ENCODE measurements at regions not wholly inside any gene's neighbourhood (a gene's known extent, or its start where the extent isn't known, plus 50 kb on each side); places are given as distances from the start of the nearest gene placed in this dataset.
A peak's percentile ranks its signal among the peaks of the same experiment; 100 is the strongest.
"Not testable (repeated sequence)": the region's sequence is repeated elsewhere in the genome, so short reads cannot be mapped to it uniquely, and the experiment has no call there.

DNA sequence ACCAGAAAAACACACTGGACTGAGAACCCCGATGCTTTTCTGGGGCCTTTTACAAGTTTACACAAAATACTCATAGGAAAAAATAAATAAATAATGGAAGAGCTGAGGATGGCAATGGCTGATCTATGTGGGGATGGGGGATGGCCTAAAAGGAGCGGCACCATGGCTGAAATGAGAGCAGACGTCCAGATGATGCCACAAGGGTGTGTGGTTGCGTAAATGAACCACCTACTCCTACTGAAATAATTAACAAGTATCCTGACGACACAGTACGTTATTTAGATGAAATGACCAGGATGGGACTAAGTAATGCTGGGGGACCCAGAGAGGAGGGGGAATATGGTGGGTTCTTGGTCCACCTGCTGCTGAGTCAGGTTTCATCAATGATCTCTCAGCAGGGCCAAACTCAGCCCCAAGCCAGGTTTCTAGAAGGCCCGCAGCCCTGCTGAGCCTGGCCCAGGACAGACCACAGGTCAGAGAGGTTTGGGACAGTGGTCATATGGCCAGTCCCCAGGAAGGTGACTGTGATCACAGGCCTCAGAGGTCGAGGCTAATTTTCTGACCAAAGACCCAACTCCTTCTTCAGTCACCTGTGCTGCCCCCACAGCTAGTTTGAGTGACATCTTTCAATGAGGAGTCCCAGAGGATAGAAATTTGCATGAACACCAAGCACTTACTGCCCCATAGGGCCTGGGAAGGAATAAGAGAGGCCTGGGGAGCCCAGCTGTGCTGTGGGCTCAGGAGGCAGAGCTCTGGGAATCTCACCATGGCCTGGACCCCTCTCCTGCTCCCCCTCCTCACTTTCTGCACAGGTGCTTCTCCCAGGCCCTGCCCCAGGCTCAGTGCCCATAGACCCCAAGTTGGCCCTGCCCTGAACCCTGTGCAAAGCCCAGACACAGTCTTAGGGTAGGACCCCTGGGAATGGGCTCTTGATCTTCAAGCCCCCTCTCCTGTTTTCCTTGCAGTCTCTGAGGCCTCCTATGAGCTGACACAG, 76.3 kb upstream of the IGLL5 start:
- no peak for DNase-seq

DNA sequence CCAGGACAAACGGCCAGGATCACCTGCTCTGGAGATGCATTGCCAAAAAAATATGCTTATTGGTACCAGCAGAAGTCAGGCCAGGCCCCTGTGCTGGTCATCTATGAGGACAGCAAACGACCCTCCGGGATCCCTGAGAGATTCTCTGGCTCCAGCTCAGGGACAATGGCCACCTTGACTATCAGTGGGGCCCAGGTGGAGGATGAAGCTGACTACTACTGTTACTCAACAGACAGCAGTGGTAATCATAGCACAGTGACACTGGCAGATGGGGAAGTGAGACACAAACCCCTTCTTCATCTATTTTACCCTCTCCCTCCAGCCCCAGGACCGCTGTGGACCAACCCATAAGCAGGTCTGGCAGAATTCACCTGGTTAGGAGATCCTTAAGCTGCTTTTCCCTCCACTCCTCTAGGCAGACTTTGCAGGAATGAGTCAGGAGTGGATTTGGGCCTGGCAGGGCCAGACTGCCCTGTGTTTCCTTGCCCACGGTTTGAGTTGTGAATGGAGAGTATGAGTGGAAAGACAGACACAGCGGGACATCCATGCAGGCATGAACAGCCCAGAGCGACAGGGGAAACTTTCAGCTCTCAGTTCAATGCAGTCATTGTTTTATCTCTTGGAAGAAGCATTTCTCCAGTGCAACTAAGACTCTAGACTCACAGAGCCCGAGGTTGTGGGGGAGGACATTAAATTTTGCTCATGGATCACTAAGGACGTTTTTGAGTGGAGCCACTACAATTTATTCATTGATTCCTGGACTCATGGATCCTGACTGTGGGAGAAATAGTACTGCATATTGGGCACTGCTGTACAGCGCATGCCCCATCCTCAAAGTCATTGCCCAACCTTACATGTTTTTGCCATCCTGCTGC, 75.3 kb upstream of the IGLL5 start:
- DNase-seq: no peak

DNA sequence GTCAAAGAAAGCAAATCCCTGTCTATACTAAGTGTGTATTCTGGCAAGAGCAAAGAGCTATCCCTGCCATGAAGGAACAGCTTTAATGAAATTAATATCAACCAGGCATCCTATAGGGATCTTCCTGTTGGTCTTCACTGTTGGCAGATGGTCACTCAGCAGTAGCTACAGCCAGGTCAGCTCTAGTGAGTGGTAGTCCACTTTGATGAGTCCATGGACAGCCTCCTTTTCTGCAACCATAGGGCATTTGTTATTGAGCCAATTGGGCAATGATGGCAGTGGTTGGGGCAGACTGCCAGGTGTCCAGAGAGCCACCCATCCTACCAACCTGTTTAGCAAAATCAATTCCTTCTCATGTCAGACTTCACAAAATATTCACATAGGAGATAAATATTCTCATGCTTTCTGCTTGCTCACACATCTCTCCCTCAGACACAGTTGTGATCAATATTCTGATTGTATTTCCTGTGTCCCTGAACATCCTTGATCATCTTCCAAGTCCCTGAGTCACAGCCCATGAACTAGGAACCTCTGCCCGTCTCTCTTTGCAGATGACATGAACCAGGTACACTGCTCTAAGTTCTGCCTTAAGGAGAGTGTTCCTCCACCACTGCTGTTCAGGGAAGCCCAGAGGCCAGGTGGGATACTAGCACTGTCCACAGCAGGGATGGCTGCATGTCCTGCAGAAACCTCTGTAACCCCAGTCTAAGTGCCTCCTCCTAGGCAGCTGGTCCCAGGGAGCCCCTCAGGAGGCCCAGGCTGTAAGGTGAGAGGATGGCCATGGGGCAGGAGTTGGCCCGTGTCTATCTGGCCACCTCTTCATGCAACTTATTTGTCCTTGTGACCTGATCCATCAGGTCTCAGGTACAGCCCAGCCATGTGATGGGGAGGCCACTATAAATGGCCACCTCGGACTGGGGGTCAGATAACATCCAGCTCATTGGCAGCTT, 74.2 kb upstream of the IGLL5 start:
- no peak for DNase-seq

DNA sequence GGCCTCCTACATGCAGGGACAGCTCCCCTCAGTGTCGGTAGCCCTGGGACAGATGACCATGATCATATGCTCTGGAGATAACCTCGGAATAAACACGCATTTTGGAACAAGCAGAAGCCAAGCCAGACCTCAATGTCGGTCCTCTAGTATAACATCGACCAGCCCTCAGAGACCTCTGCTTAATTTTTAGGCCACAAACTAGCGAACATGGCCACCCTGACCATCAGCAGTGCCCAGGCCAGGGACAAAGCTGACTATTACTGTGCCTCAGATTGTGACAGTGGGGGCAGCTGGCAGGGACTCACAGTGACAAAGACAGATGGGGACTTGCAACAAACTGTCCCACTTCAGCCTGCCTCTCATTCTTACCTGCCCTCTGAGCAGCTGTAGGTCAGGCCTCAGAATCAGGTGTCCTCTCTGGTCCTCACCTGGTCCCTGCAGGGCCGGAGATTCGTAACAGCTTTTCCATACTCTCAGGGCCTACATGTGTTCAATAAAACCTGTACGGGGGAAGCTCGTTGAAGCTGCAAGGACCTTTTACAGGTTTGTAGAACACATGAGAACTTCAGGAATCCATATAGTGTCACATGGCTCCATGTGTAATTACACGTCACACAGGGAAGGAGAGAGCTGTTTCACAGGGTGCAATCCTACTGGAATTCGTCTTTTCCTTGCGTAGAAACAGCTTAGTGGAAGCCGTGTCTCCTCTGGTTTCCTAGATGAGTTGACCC, 72.8 kb upstream of the IGLL5 start:
- no peak for DNase-seq

DNA sequence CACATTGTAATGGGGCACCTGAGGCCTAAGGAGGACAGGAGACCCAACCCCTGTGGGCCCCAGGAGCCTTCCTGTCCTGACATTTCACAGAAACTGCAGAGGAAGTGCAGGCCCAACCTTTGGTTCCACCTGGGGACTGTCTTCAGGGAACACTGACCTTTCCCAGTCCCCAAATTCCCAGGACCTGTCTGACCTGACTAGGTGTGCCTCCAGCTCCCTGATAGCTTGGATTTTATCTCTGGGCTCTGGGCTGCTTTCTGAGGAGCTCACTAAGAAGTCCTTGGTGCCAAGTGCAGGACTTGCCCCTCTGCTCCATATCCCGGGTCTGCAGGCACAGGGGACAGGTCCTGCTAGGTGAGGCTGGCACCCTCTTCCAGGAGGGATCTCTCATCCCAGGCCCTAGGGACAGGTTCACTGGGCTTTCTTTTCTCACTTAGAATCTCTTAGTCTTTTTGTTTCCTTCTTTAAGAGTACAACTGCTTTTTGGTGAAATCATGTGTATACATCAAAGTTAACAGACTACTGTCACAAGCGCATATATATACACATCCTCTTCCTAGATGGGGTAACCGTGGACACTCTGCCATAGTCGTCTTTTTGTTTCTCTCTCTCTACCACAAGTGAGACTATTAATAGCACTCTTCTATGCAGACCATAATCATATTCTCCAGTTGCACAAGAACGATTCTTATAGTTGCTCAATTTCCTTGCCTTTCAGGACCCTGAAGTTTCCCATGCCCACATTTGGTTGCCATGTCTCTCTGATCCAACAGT, 72.0 kb upstream of the IGLL5 start:
- DNase-seq: no peak

DNA sequence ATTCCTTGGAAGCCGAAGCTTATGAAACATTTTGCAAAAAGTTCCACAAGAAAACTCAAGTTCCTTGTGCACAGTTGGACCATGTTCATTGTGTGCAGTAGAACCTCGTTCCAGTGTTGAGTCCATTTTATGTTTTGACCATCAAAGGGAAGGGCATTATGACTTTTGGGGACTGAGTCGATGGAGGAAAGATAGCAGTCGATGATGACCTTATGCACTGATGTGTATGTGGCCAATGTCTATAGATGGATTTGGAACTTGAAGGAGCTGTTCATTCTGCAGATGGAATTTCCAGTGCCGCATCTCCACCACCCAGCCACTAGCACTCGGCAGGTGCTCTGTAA, 71.5 kb upstream of the IGLL5 start:
- no peak for DNase-seq

DNA sequence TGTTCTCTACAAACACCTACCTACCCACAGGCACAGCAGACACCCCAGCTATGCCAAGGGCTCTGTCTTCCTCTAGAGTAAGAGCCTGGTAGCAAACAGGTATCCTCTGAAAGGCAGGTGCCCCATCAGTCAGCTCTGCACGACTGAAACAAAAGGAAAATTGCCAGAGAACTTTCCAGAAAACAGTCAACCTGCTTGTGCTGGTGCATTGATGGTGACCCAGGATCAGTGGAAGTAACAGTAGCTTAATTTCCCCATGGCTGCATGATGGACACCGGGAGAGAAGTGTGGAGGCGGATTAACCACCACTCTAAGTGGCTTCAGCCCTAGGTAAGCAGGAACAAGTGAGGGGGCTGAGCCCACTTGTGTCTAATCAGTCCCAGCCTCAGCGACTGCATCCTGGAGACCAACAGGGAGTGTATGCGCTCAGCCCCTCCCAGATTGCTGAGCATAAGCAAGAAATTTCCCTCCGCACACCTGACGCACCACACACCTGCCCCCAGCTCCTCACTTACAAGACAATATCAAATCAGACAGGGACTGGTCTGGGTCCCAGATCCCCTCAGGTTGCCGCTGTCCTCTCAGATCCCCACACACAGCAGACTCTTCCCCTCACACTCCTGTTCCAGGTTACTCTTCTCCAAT, 70.7 kb upstream of the IGLL5 start:
- no peak for DNase-seq

DNA sequence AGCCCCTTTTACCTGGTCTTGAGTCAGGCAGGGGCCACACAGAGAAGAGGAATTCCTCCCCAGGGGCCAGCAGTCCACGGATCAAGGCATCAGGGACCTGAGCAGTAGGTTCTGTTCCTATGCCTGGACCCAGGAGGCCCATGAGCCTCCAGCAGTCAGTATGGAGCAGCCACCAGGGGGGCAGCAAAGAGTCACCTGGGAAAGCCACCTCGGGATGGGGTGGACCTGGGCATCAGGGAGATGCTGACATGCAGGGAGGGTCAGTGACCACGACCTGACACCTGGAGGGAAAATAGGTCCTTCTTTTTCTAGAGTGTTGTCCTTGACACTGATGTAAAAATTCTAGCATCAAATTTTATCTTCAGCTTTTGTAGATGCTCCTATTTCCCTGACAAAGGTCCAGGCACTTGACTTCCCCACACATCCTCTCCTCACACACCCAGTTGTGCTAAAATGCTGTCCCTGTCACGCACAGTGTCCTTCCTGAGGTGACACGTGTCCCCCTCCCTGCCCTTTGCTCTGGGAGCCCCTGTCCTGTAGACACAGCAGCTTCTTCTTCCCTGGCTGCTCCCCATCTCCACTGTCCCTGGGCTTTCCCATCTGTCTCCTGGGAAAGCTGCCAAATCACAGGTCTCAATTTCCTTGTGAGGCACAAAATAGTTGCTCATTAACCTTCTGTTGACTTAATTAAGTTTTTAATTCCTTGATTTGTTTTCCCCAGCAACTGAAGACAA, 70.0 kb upstream of the IGLL5 start:
- DNase-seq: no peak

DNA sequence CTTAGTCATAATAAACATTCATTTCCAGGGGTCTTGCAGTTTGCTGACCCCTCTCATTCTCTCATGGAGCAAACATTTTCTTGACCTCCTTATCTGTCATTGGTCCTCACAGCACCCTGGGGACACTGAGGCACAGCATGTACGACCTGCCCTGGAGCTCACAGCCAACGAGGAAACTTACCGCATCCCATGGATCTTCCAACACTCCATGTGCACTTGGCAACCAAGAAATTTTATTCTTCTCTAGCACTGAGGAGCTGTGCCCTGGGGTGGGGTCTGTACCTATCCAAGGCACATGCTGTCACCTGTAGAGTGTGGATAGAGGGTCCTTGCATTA, 69.4 kb upstream of the IGLL5 start:
- DNase-seq: no peak

DNA sequence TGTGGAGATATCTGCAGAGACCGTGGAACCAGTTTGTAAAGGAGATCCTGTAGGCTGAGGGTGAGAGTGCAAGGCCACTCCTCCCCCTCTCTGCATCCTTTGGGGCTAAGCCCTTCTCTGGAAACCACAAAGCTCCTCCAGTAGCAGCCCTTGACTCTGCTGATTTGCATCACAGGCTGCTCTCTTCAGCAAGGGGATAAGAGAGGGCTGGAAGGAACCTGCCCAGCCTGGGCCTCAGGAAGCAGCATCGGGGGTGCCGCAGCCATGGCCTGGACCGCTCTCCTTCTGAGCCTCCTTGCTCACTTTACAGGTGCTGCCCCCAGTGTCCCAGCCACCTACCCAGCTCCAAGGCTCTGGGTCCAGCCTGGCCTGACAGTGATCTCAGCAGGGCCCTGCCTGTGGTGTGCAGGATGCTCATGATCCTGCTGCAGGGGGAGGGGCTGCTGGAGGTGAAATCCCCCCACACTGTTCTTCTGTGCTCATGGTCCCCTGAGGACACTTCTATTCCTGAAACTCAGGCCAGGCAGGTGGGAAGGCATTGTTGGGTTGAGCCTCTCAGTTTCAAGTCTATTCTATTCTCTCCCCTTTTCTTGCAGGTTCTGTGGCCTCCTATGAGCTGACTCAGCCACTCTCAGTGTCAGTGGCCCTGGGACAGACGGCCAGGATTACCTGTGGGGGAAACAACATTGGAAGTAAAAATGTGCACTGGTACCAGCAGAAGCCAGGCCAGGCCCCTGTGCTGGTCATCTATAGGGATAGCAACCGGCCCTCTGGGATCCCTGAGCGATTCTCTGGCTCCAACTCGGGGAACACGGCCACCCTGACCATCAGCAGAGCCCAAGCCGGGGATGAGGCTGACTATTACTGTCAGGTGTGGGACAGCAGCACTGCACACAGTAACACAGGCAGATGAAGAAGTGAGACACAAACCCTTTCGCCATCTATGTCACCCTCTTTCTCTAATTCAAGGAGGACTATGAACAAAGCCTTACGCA, 68.5 kb upstream of the IGLL5 start:
- DNase-seq: peak; percentile 13

DNA sequence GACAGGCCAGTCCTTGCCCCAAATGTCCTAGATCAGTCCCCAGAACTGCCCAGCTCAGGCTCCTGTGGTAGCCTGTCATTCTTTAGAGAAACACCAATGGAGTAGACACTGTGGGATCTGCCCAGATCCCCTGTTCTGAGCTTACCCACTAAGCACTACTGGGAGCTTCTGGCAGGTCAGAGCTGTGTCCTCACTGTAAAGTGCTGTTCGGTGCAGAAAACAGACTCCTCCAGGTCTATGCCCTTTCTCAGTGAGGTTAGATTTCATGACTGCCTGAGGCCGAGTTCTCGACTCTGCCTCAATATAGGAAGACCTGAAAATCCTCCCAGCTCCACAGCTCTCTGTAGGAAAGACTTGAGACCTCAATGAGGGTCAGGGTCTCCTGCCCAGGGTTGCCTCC, 67.5 kb upstream of the IGLL5 start:
- no peak for DNase-seq

DNA sequence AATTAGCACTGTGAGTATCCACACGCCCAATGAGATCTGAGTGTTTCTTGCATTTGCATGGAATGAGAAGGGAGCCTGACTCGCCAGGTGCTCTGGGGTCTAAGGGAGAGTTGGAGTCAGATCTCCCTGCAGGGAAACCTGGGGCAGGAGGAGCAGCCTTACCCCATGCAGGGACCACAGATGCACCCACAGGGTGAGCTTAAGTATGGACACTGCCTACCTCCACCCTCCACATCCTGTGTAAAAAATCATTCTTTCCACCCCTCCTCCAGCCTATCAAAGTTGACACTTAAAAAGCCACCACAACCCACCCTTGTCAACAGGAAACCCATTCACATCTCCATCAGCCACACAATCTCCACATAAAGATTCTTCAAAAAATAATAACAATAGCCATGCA, 67.0 kb upstream of the IGLL5 start:
- peak; percentile 5 for DNase-seq

DNA sequence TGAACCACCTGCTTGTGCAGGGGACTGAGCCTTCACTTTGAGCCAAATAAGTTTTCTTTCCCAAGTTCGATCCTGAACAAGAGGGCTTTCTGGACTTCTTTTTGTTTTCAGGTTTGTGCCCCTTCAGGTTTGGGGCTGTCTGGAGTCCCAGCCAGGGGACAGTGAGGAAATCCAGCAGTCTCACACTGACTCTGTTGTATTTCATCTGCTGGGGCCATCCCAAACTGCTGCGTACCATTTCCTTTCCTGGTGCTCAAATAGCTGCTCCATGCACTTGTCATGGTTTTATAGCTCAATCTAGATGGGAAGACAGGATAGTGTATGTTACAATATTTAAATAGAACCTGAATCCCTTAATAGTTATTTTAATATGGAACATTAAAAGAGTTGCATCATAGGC, 66.3 kb upstream of the IGLL5 start:
- no peak for DNase-seq

DNA sequence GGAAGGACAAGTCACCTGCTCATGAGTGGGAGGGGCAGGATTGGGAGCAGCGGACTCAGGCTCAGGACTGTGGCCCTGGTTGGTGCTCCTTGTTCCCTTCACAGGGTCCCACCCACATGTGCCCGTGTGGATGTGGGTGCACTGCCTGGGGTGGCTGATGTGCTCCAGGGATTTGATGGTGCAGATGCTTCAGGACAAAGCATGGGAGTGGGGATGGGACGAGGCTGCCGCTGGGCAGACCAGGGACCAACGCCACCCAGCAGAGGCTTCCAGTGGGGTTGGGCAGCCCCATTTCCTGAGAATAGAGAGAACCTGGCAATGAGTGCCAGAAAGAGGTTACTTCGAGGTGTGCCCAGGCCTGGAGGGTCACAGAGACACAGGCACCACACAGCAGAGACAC, 65.5 kb upstream of the IGLL5 start:
- no peak for DNase-seq

DNA sequence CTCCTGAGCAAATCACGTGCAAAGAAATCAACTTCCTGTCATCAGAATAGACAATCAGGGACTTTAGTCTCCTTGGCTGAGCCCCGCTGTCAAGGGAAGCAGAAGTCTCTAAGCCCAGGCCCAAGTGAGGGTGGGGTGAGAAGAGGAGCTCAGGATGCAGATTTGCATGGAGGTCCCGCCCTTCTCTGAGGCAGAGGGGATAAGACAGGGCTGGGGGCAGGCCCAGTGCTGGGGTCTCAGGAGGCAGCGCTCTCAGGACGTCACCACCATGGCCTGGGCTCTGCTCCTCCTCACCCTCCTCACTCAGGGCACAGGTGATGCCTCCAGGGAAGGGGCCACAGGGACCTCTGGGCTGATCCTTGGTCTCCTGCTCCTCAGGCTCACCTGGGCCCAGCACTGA, 65.1 kb upstream of the IGLL5 start:
- DNase-seq: not testable (repeated sequence)

DNA sequence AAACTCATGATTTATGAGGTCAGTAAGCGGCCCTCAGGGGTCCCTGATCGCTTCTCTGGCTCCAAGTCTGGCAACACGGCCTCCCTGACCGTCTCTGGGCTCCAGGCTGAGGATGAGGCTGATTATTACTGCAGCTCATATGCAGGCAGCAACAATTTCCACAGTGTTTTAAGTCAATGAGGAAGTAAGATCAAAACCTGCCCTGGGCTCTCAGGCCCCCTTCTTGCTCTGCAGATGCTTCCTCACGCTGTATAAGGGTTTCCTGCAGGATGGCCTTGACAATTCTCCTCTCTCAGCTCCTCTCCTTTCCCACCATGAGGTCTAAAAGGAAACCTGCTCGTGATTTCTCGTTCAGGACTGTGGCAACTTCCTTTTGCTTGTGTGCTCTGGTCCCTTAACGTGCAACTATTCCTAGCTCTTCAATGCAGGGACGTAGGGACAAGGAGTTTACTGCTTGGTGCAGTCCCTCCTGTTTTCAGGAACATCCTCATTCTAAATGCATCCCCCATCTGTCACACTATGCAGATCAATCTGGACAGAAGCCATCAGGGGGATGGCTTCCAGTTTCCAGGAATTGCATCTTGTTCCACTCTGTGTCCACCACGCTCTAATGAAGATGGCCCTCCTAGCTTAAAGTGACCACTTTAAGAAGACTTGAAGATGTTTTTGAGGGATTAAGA, 64.3 kb upstream of the IGLL5 start:
- DNase-seq: no peak

DNA sequence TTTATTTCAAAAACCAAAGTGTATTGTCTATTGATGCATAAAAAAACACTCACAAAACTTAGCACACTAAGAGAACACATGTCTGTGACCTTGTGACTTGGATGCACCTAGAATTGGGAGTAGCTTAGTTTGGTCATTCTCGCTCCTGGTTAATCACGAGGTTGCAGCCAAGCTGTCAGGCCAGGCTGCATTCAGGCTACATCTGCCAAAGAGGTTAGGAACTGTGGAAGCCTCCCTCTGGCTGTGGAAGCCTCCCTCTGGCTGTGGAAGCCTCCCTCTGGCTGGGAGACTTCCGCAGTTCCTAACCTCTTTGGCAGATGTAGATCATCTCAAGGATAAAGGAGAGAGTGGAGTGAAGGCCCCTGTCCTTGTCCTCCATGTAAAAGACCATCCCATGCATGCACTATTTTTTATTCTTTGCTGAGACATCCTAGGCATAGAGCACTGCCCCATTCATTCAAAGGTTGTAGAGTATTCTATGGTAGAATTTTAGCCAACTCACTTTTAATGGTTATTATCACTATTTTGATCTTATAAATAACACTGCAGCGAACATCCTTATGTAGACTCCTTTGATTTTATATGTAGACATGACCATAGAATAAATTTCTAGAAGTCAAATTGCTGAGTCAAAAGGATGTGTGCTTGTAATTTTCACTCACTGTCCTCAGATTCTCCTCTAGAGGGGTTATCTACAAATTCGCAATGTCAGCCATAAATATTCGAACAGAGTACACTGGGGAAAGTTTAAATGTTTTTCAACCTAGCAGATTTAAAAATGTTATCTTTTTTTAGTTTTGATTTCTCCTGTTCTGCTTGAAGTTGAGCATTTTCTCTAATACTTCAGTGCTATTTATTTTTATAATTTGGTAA, 63.0 kb upstream of the IGLL5 start:
- no peak for DNase-seq
